ENCODE measurements at regions not wholly inside any gene's neighbourhood (a gene's known extent, or its start where the extent isn't known, plus 50 kb on each side); places are given as distances from the start of the nearest gene placed in this dataset.

DNA sequence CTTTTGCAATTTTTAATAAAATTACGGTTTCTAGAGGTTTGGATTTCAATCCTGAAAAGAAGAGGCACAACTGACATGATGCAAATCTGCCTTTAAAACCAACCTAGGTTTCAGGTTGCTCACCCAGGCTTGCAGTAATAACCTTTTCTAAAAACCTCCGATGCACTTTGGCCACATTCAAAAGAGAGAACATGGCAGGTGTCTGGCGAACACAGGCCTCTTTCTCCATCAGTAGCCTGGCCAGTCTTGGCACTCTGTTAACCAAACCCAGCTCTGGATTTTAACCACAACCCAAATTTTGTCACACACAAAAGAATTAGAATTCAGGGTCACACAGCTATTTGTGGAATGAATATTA lies 55.8 kb upstream of the MAFB start:
- Histone ChIP-seq H3K23me2 (ENCODE audit: low read depth, low read length) (no peaks in the 10 kb centered on the region), H3K36me3 (ENCODE audit: control insufficient read depth in 2 of 4, insufficient read depth in 4 of 4, low read length in 3 of 4) (no peaks in the 10 kb centered on the region), H3K14ac (ENCODE audit: insufficient read length) (no peak overlapping the region), H3K27ac (ENCODE audit: low read depth, low read length) (no peak overlapping the region), H2BK15ac (ENCODE audit: low read length) (no peak overlapping the region), H4K5ac (ENCODE audit: insufficient read length, low read depth, low read length) (no peak overlapping the region), H3K9ac (replicated peaks in 1 of 4; ENCODE audit: extremely low read depth in 1 of 4, low read depth in 3 of 4, low read length in 3 of 4) (no peak overlapping the region), H3K27me3 (replicated peaks in 1 of 4; ENCODE audit: control insufficient read depth in 3 of 4, extremely low read depth in 1 of 4, insufficient read depth in 3 of 4, low read length in 3 of 4) (no peaks in the 10 kb centered on the region), H4K8ac (ENCODE audit: extremely low read depth, insufficient read depth, low read length) (no peak overlapping the region), H2BK12ac (ENCODE audit: low read depth, low read length) (no peak overlapping the region), H3K9me3 (ENCODE audit: insufficient read depth in 2 of 2, low read depth in 1 of 2, low read length in 1 of 2) (no peaks in the 10 kb centered on the region), H2BK20ac (ENCODE audit: low read length) (no peak overlapping the region), H3K4me2 (ENCODE audit: insufficient read depth in 1 of 2, low read depth in 2 of 2, low read length in 2 of 2) (no peak overlapping the region), H4K91ac (replicated peaks; ENCODE audit: insufficient read length, low read length) (no peak overlapping the region), H3K18ac (ENCODE audit: extremely low read depth, low read length) (no peak overlapping the region), H2BK5ac (ENCODE audit: low read depth, low read length) (no peak overlapping the region), H3K56ac (replicated peaks; ENCODE audit: insufficient read length, low read depth, low read length) (no peak overlapping the region), H3K23ac (ENCODE audit: insufficient read length) (no peak overlapping the region), H4K20me1 (replicated peaks in 1 of 2; ENCODE audit: control insufficient read depth in 1 of 2, insufficient read depth in 2 of 2, low read length in 2 of 2) (no peaks in the 10 kb centered on the region), H3K79me2 (ENCODE audit: control insufficient read depth in 1 of 2, insufficient read depth in 2 of 2, low read length in 2 of 2) (no peaks in the 10 kb centered on the region), H3K4me3 (ENCODE audit: extremely low read depth in 1 of 4, insufficient read depth in 2 of 4, low read depth in 3 of 4, low read length in 4 of 4) (no peak overlapping the region), H3K4ac (replicated peaks; ENCODE audit: insufficient read length, low read depth, low read length) (no peak overlapping the region), H3K79me1 (ENCODE audit: low read depth, low read length) (no peaks in the 10 kb centered on the region), H2AFZ (ENCODE audit: low read length) (no peak overlapping the region), H2BK120ac (replicated peaks; ENCODE audit: low read depth, low read length) (no peak overlapping the region), H2AK5ac (ENCODE audit: low read depth, low read length) (no peak overlapping the region), H3K4me1 (replicated peaks in 1 of 4; ENCODE audit: control insufficient read depth in 3 of 4, insufficient read depth in 4 of 4, low read length in 3 of 4) (no peaks in the 10 kb centered on the region)
- ChIA-PET POLR2A (ENCODE audit: partially characterized antibody) (no interaction called here), CTCF (ENCODE audit: partially characterized antibody) (interaction anchor here (0.7 to 7.4 kb wide), 6 partner anchors 9 to 221 kb away, joined by 3 to 43 read pairs (median 8); no protein-coding TSS in a partner anchor)
- 88% methylated on average over 3 of the region's 3 CpGs; no CpG with 5 or more reads in 1 of the 2 experiments for WGBS, 2 experiments (ENCODE audit: extremely low coverage in 1 of 2, insufficient coverage in 1 of 2, insufficient read length in 1 of 2, insufficient replicate concordance in 2 of 2, low coverage in 1 of 2, low lambda C conversion rate in 2 of 2, missing lambda C conversion rate in 1 of 2)
- DNase-seq (ENCODE audit: low read depth in 1 of 2, low spot score in 2 of 2) (no peak), FAIRE-seq (no peak)
- TF ChIP-seq POLR2A (IDR thresholded peaks at IDR 0.05; ENCODE audit: control extremely low read depth in 1 of 2, low read depth in 2 of 2, low read length in 2 of 2) (no peak), CEBPB (IDR thresholded peaks at IDR 0.05; ENCODE audit: low read depth, low read length) (no peak), KDM5A (IDR thresholded peaks at IDR 0.05; ENCODE audit: low read length) (no peak), SP1 (IDR thresholded peaks at IDR 0.05; ENCODE audit: low read depth, low read length) (no peak), MAX (IDR thresholded peaks at IDR 0.05) (no peak), POU5F1 (IDR thresholded peaks at IDR 0.05; ENCODE audit: low read depth, low read length) (no peak), JUN (IDR thresholded peaks at IDR 0.05; ENCODE audit: low read depth, low read length) (no peak), ZNF274 (IDR thresholded peaks at IDR 0.05; ENCODE audit: borderline replicate concordance, extremely low read depth, low read length) (no peak), NANOG (IDR thresholded peaks at IDR 0.05; ENCODE audit: insufficient read depth, low read depth, low read length, poor library complexity, severe bottlenecking) (no peak), ATF2 (IDR thresholded peaks at IDR 0.05; ENCODE audit: low read length) (no peak), RFX5 (IDR thresholded peaks at IDR 0.05; ENCODE audit: borderline replicate concordance, low read depth, low read length) (no peak), RNF2 (IDR thresholded peaks at IDR 0.05; ENCODE audit: borderline replicate concordance, low read depth, low read length, missing control alignments, poor library complexity, severe bottlenecking) (no peak), YY1 (IDR thresholded peaks at IDR 0.05; ENCODE audit: low read depth, low read length) (no peak)
